ENCODE measurements at regions not wholly inside any gene's neighbourhood (a gene's known extent, or its start where the extent isn't known, plus 50 kb on each side); places are given as distances from the start of the nearest gene placed in this dataset.

GRCh38 chr14:101096551-101096950 lies 193.0 kb upstream of the RTL1 start:
- TF ChIP-seq GATA2 (IDR thresholded peaks at IDR 0.05; ENCODE audit: low read depth, low read length) (no peak), GATA3 (IDR thresholded peaks at IDR 0.05; ENCODE audit: low read depth, low read length) (no peak)
